ENCODE measurements at regions not wholly inside any gene's neighbourhood (a gene's known extent, or its start where the extent isn't known, plus 50 kb on each side); places are given as distances from the start of the nearest gene placed in this dataset.

DNA sequence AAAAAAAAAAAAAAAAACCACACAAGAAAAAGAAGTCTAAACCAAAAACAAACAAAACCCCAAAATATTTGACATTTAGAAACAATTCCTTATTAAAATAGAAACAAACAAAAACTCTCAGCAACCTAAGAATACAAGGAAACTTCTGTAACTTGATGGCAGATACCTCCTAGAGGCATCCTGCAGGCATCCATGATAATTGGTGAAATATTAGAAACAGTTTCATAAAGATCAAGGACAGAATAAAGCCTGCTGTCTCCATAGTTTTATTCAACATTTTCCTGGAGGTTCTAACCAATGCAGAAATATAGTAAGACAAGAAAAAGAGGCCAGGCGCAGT lies 63.0 kb upstream of the TRPM1 start:
- H3K36me3 ChIP-seq (ENCODE audit: control insufficient read depth in 2 of 2, insufficient read depth in 1 of 2, low read length in 2 of 2) = no peaks in the 10 kb centered on the region
- CTCF ChIA-PET = no interaction called here
- H3K27ac ChIP-seq (ENCODE audit: extremely low read depth, low read depth, low read length) = no peak overlapping the region
- POLR2A ChIA-PET = interaction anchor here (0.7 kb wide), 1 partner anchor 868 kb away, joined by 3 read pairs; no protein-coding TSS in a partner anchor
- no peak for TF ChIP-seq HOXA7 (CRISPR knock-in tag; IDR thresholded peaks at IDR 0.05; ENCODE audit: borderline replicate concordance)
- TF ChIP-seq, protein P1, sequence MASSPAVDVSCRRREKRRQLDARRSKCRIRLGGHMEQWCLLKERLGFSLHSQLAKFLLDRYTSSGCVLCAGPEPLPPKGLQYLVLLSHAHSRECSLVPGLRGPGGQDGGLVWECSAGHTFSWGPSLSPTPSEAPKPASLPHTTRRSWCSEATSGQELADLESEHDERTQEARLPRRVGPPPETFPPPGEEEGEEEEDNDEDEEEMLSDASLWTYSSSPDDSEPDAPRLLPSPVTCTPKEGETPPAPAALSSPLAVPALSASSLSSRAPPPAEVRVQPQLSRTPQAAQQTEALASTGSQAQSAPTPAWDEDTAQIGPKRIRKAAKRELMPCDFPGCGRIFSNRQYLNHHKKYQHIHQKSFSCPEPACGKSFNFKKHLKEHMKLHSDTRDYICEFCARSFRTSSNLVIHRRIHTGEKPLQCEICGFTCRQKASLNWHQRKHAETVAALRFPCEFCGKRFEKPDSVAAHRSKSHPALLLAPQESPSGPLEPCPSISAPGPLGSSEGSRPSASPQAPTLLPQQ (tag by site-specific recombination; IDR thresholded peaks at IDR 0.05) = no peak
- no peak for TF ChIP-seq BCL11B (tag by site-specific recombination; IDR thresholded peaks at IDR 0.05; ENCODE audit: low read depth)
- TF ChIP-seq ZNF600 (tag by site-specific recombination; IDR thresholded peaks at IDR 0.05) = no peak
- TF ChIP-seq ZNF350 (tag by site-specific recombination; IDR thresholded peaks at IDR 0.05) = no peak
- TF ChIP-seq, protein P2, sequence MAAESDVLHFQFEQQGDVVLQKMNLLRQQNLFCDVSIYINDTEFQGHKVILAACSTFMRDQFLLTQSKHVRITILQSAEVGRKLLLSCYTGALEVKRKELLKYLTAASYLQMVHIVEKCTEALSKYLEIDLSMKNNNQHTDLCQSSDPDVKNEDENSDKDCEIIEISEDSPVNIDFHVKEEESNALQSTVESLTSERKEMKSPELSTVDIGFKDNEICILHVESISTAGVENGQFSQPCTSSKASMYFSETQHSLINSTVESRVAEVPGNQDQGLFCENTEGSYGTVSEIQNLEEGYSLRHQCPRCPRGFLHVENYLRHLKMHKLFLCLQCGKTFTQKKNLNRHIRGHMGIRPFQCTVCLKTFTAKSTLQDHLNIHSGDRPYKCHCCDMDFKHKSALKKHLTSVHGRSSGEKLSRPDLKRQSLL (tag by site-specific recombination; IDR thresholded peaks at IDR 0.05) = no peak
- no peak for TF ChIP-seq ZNF670 (tag by site-specific recombination; IDR thresholded peaks at IDR 0.05; ENCODE audit: low read depth)
- TF ChIP-seq, protein P3, sequence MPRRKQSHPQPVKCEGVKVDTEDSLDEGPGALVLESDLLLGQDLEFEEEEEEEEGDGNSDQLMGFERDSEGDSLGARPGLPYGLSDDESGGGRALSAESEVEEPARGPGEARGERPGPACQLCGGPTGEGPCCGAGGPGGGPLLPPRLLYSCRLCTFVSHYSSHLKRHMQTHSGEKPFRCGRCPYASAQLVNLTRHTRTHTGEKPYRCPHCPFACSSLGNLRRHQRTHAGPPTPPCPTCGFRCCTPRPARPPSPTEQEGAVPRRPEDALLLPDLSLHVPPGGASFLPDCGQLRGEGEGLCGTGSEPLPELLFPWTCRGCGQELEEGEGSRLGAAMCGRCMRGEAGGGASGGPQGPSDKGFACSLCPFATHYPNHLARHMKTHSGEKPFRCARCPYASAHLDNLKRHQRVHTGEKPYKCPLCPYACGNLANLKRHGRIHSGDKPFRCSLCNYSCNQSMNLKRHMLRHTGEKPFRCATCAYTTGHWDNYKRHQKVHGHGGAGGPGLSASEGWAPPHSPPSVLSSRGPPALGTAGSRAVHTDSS (tag by site-specific recombination; IDR thresholded peaks at IDR 0.05) = no peak
- TF ChIP-seq, protein P4, sequence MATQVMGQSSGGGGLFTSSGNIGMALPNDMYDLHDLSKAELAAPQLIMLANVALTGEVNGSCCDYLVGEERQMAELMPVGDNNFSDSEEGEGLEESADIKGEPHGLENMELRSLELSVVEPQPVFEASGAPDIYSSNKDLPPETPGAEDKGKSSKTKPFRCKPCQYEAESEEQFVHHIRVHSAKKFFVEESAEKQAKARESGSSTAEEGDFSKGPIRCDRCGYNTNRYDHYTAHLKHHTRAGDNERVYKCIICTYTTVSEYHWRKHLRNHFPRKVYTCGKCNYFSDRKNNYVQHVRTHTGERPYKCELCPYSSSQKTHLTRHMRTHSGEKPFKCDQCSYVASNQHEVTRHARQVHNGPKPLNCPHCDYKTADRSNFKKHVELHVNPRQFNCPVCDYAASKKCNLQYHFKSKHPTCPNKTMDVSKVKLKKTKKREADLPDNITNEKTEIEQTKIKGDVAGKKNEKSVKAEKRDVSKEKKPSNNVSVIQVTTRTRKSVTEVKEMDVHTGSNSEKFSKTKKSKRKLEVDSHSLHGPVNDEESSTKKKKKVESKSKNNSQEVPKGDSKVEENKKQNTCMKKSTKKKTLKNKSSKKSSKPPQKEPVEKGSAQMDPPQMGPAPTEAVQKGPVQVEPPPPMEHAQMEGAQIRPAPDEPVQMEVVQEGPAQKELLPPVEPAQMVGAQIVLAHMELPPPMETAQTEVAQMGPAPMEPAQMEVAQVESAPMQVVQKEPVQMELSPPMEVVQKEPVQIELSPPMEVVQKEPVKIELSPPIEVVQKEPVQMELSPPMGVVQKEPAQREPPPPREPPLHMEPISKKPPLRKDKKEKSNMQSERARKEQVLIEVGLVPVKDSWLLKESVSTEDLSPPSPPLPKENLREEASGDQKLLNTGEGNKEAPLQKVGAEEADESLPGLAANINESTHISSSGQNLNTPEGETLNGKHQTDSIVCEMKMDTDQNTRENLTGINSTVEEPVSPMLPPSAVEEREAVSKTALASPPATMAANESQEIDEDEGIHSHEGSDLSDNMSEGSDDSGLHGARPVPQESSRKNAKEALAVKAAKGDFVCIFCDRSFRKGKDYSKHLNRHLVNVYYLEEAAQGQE (tag by site-specific recombination; IDR thresholded peaks at IDR 0.05) = no peak
- no peak for TF ChIP-seq ZNF157 (tag by site-specific recombination; IDR thresholded peaks at IDR 0.05)
- no peak for TF ChIP-seq HOXC10 (CRISPR knock-in tag; IDR thresholded peaks at IDR 0.05)
- TF ChIP-seq ZNF175 (tag by site-specific recombination; IDR thresholded peaks at IDR 0.05) = no peak
- TF ChIP-seq ZNF529 (tag by site-specific recombination; IDR thresholded peaks at IDR 0.05; ENCODE audit: insufficient replicate concordance) = no peak
- TF ChIP-seq, protein P5, sequence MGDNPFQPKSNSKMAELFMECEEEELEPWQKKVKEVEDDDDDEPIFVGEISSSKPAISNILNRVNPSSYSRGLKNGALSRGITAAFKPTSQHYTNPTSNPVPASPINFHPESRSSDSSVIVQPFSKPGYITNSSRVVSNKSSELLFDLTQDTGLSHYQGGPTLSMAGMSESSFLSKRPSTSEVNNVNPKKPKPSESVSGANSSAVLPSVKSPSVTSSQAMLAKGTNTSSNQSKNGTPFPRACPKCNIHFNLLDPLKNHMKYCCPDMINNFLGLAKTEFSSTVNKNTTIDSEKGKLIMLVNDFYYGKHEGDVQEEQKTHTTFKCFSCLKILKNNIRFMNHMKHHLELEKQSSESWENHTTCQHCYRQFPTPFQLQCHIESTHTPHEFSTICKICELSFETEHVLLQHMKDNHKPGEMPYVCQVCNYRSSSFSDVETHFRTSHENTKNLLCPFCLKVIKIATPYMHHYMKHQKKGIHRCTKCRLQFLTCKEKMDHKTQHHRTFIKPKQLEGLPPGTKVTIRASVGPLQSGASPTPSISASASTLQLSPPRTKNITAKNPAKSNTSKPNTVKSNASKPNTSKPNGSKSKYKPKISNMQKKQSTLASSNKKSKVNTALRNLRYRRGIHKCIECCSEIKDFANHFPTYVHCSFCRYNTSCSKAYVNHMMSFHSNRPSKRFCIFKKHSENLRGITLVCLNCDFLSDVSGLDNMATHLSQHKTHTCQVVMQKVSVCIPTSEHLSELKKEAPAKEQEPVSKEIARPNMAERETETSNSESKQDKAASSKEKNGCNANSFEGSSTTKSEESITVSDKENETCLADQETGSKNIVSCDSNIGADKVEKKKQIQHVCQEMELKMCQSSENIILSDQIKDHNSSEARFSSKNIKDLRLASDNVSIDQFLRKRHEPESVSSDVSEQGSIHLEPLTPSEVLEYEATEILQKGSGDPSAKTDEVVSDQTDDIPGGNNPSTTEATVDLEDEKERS (tag by site-specific recombination; IDR thresholded peaks at IDR 0.05) = no peak
- TF ChIP-seq ZNF239 (tag by site-specific recombination; IDR thresholded peaks at IDR 0.05) = no peak
- TF ChIP-seq ZNF571 (tag by site-specific recombination; IDR thresholded peaks at IDR 0.05) = no peak
- no peak for TF ChIP-seq ZNF843 (tag by site-specific recombination; IDR thresholded peaks at IDR 0.05)
- no peak for TF ChIP-seq SP3 (tag by site-specific recombination; IDR thresholded peaks at IDR 0.05)
- no peak for TF ChIP-seq SETDB1 (IDR thresholded peaks at IDR 0.05; ENCODE audit: insufficient read length, low read length)
- no peak overlapping the region for H3K4me3 ChIP-seq (ENCODE audit: low read depth, low read length)
- no peaks in the 10 kb centered on the region for H3K9me3 ChIP-seq (ENCODE audit: control insufficient read depth, insufficient read depth, low read depth, low read length)
- H3K4me1 ChIP-seq (ENCODE audit: control insufficient read depth, insufficient read depth, low read length) = no peaks in the 10 kb centered on the region
